Breast epithelium (tissue), 4 donors: ENCODE measurements at regions not wholly inside any gene's neighbourhood (a gene's known extent, or its start where the extent isn't known, plus 50 kb on each side); places are given as distances from the start of the nearest gene placed in this dataset.

ENCODE experiments used
- DNase-seq, 2 donors: peaks; one replicate each; pipeline ENCODE4 v3.0.0-alpha.2; 2019; ENCODE audit warnings: low spot score in 2 of 2
- H3K27ac ChIP-seq, 2 donors: fragments of 200-600 bp; sonication (generic) in 1 of 2; one replicate each; pipeline ENCODE4 v1.5.1; 2016 to 2019; ENCODE audit warnings: mild to moderate bottlenecking in 1 of 2
- H3K27me3 ChIP-seq, 2 donors: fragments of 200-600 bp; sonication (generic) in 1 of 2; one replicate each; pipeline versions ENCODE4 v1.5.1 to v1.6.0; 2017 to 2019; ENCODE audit warnings: control low read depth in 1 of 2, mild to moderate bottlenecking in 1 of 2
- H3K36me3 ChIP-seq: fragments of 200-600 bp; one replicate; pipeline ENCODE4 v1.5.1; 2019
- H3K4me1 ChIP-seq, 2 donors: fragments of 200-600 bp; sonication (generic); one replicate each; pipeline ENCODE4 v1.5.1; 2016 to 2019; ENCODE audit warnings: control low read depth in 1 of 2
- H3K4me3 ChIP-seq, 3 donors: fragments of 200-600 bp; sonication (generic); 1 replicate in 2 of 3; 2 replicates in 1 of 3; pipeline ENCODE4 v1.5.1; 2016 to 2019; ENCODE audit warnings: mild to moderate bottlenecking in 3 of 3, moderate library complexity in 2 of 3
- H3K9me3 ChIP-seq, 2 donors: fragments of 200-600 bp; sonication (generic) in 1 of 2; one replicate each; pipeline ENCODE4 v1.5.1; 2016 to 2019; ENCODE audit warnings: control low read depth in 1 of 2
- POLR2A ChIP-seq: fragments of 450-650 bp; IDR thresholded peaks from one replicate; pipeline ENCODE4 v1.6.1; 2016; ENCODE audit warnings: antibody characterized with exemption, mild to moderate bottlenecking, moderate library complexity
- POLR2AphosphoS5 ChIP-seq, 3 donors: sonication (generic); formaldehyde crosslinking; IDR thresholded peaks; one replicate each; pipeline ENCODE4 v1.6.1; 2017; ENCODE audit warnings: antibody characterized with exemption in 3 of 3
- intact Hi-C: fragments of 100-400 bp; cut with DNase I; formaldehyde crosslinking; loops from one replicate; pipeline ENCODE4 v1.15.1; 2023; ENCODE audit warnings: low total_unique reads
- TF ChIP-seq, protein P1 (sequence below), 3 donors: fragments of 450-650 bp; IDR thresholded peaks; one replicate each; pipeline ENCODE4 v1.5.1; 2016 to 2017; ENCODE audit warnings: antibody characterized with exemption in 3 of 3, mild to moderate bottlenecking in 3 of 3, moderate library complexity in 3 of 3

DNA sequence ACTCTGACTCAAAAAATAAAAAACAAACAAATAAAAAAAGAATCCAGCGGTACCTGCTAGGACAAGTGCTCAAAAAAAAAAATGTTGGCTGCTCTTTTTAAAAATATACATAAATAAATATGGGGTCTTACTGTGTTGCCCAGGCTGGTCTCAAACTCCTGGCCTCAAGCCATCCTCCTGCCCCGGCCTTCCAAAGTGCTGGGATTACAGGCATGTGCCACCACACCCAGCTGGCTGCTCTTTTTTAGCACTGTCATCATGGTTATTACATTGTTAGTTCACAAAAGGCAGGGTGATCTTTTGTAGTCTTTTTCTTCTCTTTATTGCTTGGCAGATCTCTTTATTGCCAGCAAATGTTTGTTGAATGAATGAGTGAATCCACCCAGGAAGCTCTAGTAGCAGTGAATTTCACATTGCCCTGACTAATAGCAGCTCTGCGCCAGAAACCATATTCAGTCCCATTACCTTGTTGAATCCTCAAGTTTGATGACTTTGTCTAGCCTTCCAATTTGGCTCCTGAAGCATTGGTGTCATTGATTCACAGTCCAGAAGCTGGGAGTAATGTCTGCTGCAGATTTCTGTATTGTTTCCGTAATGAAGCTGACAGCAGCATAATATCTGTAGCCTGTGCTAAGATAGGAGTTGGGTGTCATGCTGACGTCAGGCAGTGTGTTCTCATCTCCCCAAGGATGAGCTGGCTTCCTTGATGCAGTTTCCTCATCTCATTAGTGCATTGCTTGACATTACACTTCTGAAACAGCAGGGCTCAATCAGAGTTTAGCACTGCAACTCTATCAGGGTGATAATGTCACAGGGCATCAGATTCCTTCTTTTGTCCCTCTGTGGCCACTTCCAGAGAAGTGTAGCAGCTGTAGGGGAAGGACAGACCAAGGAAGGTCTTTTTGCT is 84.9 kb upstream of the TGM3 start:
- TF ChIP-seq, protein P1, sequence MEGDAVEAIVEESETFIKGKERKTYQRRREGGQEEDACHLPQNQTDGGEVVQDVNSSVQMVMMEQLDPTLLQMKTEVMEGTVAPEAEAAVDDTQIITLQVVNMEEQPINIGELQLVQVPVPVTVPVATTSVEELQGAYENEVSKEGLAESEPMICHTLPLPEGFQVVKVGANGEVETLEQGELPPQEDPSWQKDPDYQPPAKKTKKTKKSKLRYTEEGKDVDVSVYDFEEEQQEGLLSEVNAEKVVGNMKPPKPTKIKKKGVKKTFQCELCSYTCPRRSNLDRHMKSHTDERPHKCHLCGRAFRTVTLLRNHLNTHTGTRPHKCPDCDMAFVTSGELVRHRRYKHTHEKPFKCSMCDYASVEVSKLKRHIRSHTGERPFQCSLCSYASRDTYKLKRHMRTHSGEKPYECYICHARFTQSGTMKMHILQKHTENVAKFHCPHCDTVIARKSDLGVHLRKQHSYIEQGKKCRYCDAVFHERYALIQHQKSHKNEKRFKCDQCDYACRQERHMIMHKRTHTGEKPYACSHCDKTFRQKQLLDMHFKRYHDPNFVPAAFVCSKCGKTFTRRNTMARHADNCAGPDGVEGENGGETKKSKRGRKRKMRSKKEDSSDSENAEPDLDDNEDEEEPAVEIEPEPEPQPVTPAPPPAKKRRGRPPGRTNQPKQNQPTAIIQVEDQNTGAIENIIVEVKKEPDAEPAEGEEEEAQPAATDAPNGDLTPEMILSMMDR (IDR thresholded peaks at IDR 0.05), result no peak
- no peak for TF ChIP-seq POLR2AphosphoS5 (IDR thresholded peaks at IDR 0.05)
- TF ChIP-seq POLR2A, result no peak
- intact Hi-C loops, result no loop called here
- Histone ChIP-seq H3K9me3 (no peaks in the 10 kb centered on the region), H3K36me3 (no peaks in the 10 kb centered on the region), H3K4me3 (no peak overlapping the region), H3K4me1 (no peaks in the 10 kb centered on the region), H3K27ac (no peak overlapping the region), H3K27me3 (no peaks in the 10 kb centered on the region)
- no peak for DNase-seq

- no peak for DNase-seq
- intact Hi-C loops, result no loop called here
- Histone ChIP-seq H3K36me3 (no peaks in the 10 kb centered on the region), H3K9me3 (no peaks in the 10 kb centered on the region), H3K4me3 (no peak overlapping the region), H3K4me1 (no peaks in the 10 kb centered on the region), H3K27me3 (no peaks in the 10 kb centered on the region), H3K27ac (no peak overlapping the region)
- TF ChIP-seq, protein P1 (IDR thresholded peaks at IDR 0.05), result no peak
- TF ChIP-seq POLR2A, result no peak
- TF ChIP-seq POLR2AphosphoS5 (IDR thresholded peaks at IDR 0.05), result no peak
Measured at GRCh38 chr20:2212456-2213015, 83.3 kb upstream of the TGM3 start.

- H3K9me3 ChIP-seq, result no peaks in the 10 kb centered on the region
- H3K4me3 ChIP-seq, result no peak overlapping the region
- no peaks in the 10 kb centered on the region for H3K27me3 ChIP-seq
- DNase-seq, result no peak
- no peak overlapping the region for H3K27ac ChIP-seq
- H3K36me3 ChIP-seq, result no peaks in the 10 kb centered on the region
- TF ChIP-seq POLR2A (no peak), POLR2AphosphoS5 (IDR thresholded peaks at IDR 0.05) (no peak)
- TF ChIP-seq, protein P1 (IDR thresholded peaks at IDR 0.05), result no peak
- intact Hi-C loops, result no loop called here
- no peaks in the 10 kb centered on the region for H3K4me1 ChIP-seq
Measured at GRCh38 chr20:2213401-2213800, 82.4 kb upstream of the TGM3 start.

DNA sequence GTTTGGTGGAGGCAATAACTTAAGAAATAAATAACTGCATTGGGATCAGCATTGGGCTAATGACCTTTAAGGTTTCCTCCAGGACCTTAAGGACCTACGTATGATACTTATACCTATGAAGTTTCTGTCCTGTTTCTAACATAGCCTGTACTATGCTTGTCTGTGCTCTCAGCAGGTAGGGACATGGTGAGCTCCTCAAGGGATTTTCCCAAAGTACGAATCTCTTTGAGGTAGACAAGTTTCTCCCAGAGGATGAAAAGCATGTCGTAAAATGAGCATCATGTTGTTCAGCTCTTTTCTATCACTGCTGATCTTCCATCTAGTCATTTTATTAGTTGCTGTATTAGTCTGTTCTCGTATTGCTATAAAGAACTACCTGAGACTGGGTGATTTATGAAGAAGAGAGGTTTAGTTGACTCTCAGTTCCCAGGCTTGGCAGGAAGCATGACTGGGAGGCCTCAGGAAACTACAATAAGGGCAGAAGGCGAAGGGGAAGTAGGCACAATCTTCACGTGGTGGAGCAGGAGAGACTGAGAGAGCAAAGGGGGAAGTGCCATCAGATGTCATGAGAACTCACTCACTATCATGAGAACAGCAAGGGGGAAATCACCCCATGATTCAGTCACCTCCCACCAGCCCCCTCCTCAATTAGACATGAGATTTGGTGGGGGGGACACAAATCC is 77.8 kb upstream of the TGM3 start:
- TF ChIP-seq, protein P1 (IDR thresholded peaks at IDR 0.05), result no peak
- TF ChIP-seq POLR2AphosphoS5 (IDR thresholded peaks at IDR 0.05) (no peak), POLR2A (no peak)
- H3K36me3 ChIP-seq, result no peaks in the 10 kb centered on the region
- H3K9me3 ChIP-seq, result no peaks in the 10 kb centered on the region
- H3K4me1 ChIP-seq, result no peaks in the 10 kb centered on the region
- no peak overlapping the region for H3K4me3 ChIP-seq
- intact Hi-C loops, result no loop called here
- no peak overlapping the region for H3K27ac ChIP-seq
- no peak for DNase-seq
- H3K27me3 ChIP-seq, result no peaks in the 10 kb centered on the region
